ENCODE measurements at regions not wholly inside any gene's neighbourhood (a gene's known extent, or its start where the extent isn't known, plus 50 kb on each side); places are given as distances from the start of the nearest gene placed in this dataset.

GRCh38 chr18:77857678-77858655, 608.3 kb downstream of the GALR1 start:
- Histone ChIP-seq H3K9me3 (ENCODE audit: insufficient read depth, low read length, severe bottlenecking) (no peaks in the 10 kb centered on the region), H3K79me2 (ENCODE audit: insufficient read depth, low read length) (no peaks in the 10 kb centered on the region), H3K4me2 (ENCODE audit: insufficient read depth, low read length) (no peak overlapping the region), H3K4me3 (ENCODE audit: low read depth in 1 of 2, low read length in 2 of 2) (no peak overlapping the region), H4K20me1 (ENCODE audit: insufficient read depth, low read length) (no peaks in the 10 kb centered on the region), H3K27ac (ENCODE audit: low read length) (no peak overlapping the region), H3K4me1 (ENCODE audit: insufficient read depth, low read length) (no peaks in the 10 kb centered on the region), H2AFZ (ENCODE audit: low read depth, low read length) (no peak overlapping the region), H3K27me3 (ENCODE audit: insufficient read depth, low read length, poor library complexity) (peaks cover 2% of the 10 kb centered on the region), H3K36me3 (ENCODE audit: insufficient read depth, low read length) (no peaks in the 10 kb centered on the region), H3K9ac (ENCODE audit: low read depth, low read length) (no peak overlapping the region)
- TF ChIP-seq CTCF (IDR thresholded peaks at IDR 0.05; ENCODE audit: borderline replicate concordance, extremely low read depth, low read length, poor library complexity, severe bottlenecking) (no peak), EZH2 (IDR thresholded peaks at IDR 0.05; ENCODE audit: borderline replicate concordance, low read depth, low read length, severe bottlenecking) (no peak)
- DNase-seq: no peak
- no peak for ATAC-seq (ENCODE audit: insufficient read depth, low read depth)

GRCh38 chr18:77859634-77860033, 610.0 kb downstream of the GALR1 start:
- Histone ChIP-seq H3K9me3 (ENCODE audit: insufficient read depth, low read length, severe bottlenecking) (no peaks in the 10 kb centered on the region), H3K27me3 (ENCODE audit: insufficient read depth, low read length, poor library complexity) (peaks cover 2% of the 10 kb centered on the region), H3K27ac (ENCODE audit: low read length) (no peak overlapping the region), H3K4me3 (ENCODE audit: low read depth in 1 of 2, low read length in 2 of 2) (no peak overlapping the region), H3K9ac (ENCODE audit: low read depth, low read length) (no peak overlapping the region), H2AFZ (ENCODE audit: low read depth, low read length) (no peak overlapping the region), H4K20me1 (ENCODE audit: insufficient read depth, low read length) (no peaks in the 10 kb centered on the region), H3K4me2 (ENCODE audit: insufficient read depth, low read length) (no peak overlapping the region), H3K36me3 (ENCODE audit: insufficient read depth, low read length) (no peaks in the 10 kb centered on the region), H3K4me1 (ENCODE audit: insufficient read depth, low read length) (no peaks in the 10 kb centered on the region), H3K79me2 (ENCODE audit: insufficient read depth, low read length) (no peaks in the 10 kb centered on the region)
- TF ChIP-seq EZH2 (IDR thresholded peaks at IDR 0.05; ENCODE audit: borderline replicate concordance, low read depth, low read length, severe bottlenecking) (no peak), CTCF (IDR thresholded peaks at IDR 0.05; ENCODE audit: borderline replicate concordance, extremely low read depth, low read length, poor library complexity, severe bottlenecking) (no peak)
- DNase-seq: no peak
- ATAC-seq (ENCODE audit: insufficient read depth, low read depth): no peak

GRCh38 chr18:77862066-77862757, 612.6 kb downstream of the GALR1 start:
- no peaks in the 10 kb centered on the region for H3K79me2 ChIP-seq (ENCODE audit: insufficient read depth, low read length)
- H2AFZ ChIP-seq (ENCODE audit: low read depth, low read length): no peak overlapping the region
- H3K27ac ChIP-seq (ENCODE audit: low read length): no peak overlapping the region
- ATAC-seq (ENCODE audit: insufficient read depth, low read depth) (no peak), DNase-seq (no peak)
- H3K4me3 ChIP-seq (ENCODE audit: low read depth in 1 of 2, low read length in 2 of 2): no peak overlapping the region
- H3K4me1 ChIP-seq (ENCODE audit: insufficient read depth, low read length): no peaks in the 10 kb centered on the region
- no peaks in the 10 kb centered on the region for H3K36me3 ChIP-seq (ENCODE audit: insufficient read depth, low read length)
- H3K27me3 ChIP-seq (ENCODE audit: insufficient read depth, low read length, poor library complexity): no peaks in the 10 kb centered on the region
- H4K20me1 ChIP-seq (ENCODE audit: insufficient read depth, low read length): no peaks in the 10 kb centered on the region
- no peaks in the 10 kb centered on the region for H3K9me3 ChIP-seq (ENCODE audit: insufficient read depth, low read length, severe bottlenecking)
- H3K4me2 ChIP-seq (ENCODE audit: insufficient read depth, low read length): no peak overlapping the region
- TF ChIP-seq EZH2 (IDR thresholded peaks at IDR 0.05; ENCODE audit: borderline replicate concordance, low read depth, low read length, severe bottlenecking): no peak
- TF ChIP-seq CTCF (IDR thresholded peaks at IDR 0.05; ENCODE audit: borderline replicate concordance, extremely low read depth, low read length, poor library complexity, severe bottlenecking): no peak
- no peak overlapping the region for H3K9ac ChIP-seq (ENCODE audit: low read depth, low read length)

Measured in DND-41 (cell line).